ENCODE measurements at regions not wholly inside any gene's neighbourhood (a gene's known extent, or its start where the extent isn't known, plus 50 kb on each side); places are given as distances from the start of the nearest gene placed in this dataset.

- Histone ChIP-seq H3K4me3 (ENCODE audit: low read depth, low read length) (no peak overlapping the region), H3K9me3 (ENCODE audit: control insufficient read depth, insufficient read depth, low read depth, low read length) (no peaks in the 10 kb centered on the region), H3K36me3 (ENCODE audit: control insufficient read depth in 2 of 2, insufficient read depth in 1 of 2, low read length in 2 of 2) (no peaks in the 10 kb centered on the region), H3K4me1 (ENCODE audit: control insufficient read depth, insufficient read depth, low read length) (no peaks in the 10 kb centered on the region), H3K27ac (ENCODE audit: extremely low read depth, low read depth, low read length) (no peak overlapping the region)
- TF ChIP-seq ZNF701 (tag by site-specific recombination; IDR thresholded peaks at IDR 0.05), result no peak
- TF ChIP-seq ZNF426 (tag by site-specific recombination; IDR thresholded peaks at IDR 0.05), result no peak
- no peak for TF ChIP-seq ZNF280D (tag by site-specific recombination; IDR thresholded peaks at IDR 0.05)
- POLR2A ChIA-PET, result no interaction called here
- CTCF ChIA-PET, result no interaction called here
Measured at GRCh38 chr5:68822796-68823195, 271.0 kb upstream of the SLC30A5 start.

GRCh38 chr5:68823301-68823700 is 270.5 kb upstream of the SLC30A5 start:
- no peak overlapping the region for H3K27ac ChIP-seq (ENCODE audit: extremely low read depth, low read depth, low read length)
- POLR2A ChIA-PET, result no interaction called here
- TF ChIP-seq ZNF555 (tag by site-specific recombination; conservative IDR thresholded peaks at IDR 0.05), result no peak
- TF ChIP-seq ZNF280C (tag by site-specific recombination; IDR thresholded peaks at IDR 0.05), result no peak
- TF ChIP-seq OSR2 (tag by site-specific recombination; IDR thresholded peaks at IDR 0.05), result no peak
- TF ChIP-seq ZNF184 (tag by site-specific recombination; IDR thresholded peaks at IDR 0.05), result no peak
- no peak for TF ChIP-seq MEIS1 (CRISPR knock-in tag; IDR thresholded peaks at IDR 0.05; ENCODE audit: borderline replicate concordance)
- TF ChIP-seq, protein P1, sequence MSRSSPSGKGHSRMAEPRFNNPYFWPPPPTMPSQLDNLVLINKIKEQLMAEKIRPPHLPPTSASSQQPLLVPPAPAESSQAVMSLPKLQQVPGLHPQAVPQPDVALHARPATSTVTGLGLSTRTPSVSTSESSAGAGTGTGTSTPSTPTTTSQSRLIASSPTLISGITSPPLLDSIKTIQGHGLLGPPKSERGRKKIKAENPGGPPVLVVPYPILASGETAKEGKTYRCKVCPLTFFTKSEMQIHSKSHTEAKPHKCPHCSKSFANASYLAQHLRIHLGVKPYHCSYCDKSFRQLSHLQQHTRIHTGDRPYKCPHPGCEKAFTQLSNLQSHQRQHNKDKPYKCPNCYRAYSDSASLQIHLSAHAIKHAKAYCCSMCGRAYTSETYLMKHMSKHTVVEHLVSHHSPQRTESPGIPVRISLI (tag by site-specific recombination; IDR thresholded peaks at IDR 0.05), result no peak
- no peak for TF ChIP-seq ZNF223 (tag by site-specific recombination; IDR thresholded peaks at IDR 0.05)
- TF ChIP-seq ZNF776 (tag by site-specific recombination; IDR thresholded peaks at IDR 0.05; ENCODE audit: borderline replicate concordance), result no peak
- TF ChIP-seq, protein P2, sequence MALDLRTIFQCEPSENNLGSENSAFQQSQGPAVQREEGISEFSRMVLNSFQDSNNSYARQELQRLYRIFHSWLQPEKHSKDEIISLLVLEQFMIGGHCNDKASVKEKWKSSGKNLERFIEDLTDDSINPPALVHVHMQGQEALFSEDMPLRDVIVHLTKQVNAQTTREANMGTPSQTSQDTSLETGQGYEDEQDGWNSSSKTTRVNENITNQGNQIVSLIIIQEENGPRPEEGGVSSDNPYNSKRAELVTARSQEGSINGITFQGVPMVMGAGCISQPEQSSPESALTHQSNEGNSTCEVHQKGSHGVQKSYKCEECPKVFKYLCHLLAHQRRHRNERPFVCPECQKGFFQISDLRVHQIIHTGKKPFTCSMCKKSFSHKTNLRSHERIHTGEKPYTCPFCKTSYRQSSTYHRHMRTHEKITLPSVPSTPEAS (tag by site-specific recombination; IDR thresholded peaks at IDR 0.05), result no peak
- H3K9me3 ChIP-seq (ENCODE audit: control insufficient read depth, insufficient read depth, low read depth, low read length), result no peaks in the 10 kb centered on the region
- H3K36me3 ChIP-seq (ENCODE audit: control insufficient read depth in 2 of 2, insufficient read depth in 1 of 2, low read length in 2 of 2), result no peaks in the 10 kb centered on the region
- CTCF ChIA-PET, result no interaction called here
- no peak overlapping the region for H3K4me3 ChIP-seq (ENCODE audit: low read depth, low read length)
- no peaks in the 10 kb centered on the region for H3K4me1 ChIP-seq (ENCODE audit: control insufficient read depth, insufficient read depth, low read length)

- POLR2A ChIA-PET, result no interaction called here
Measured at GRCh38 chr5:68830377-68830898, 263.4 kb upstream of the SLC30A5 start.

More at GRCh38 chr5:68830377-68830898, 263.4 kb upstream of the SLC30A5 start:
- Histone ChIP-seq H3K36me3 (ENCODE audit: control insufficient read depth in 2 of 2, insufficient read depth in 1 of 2, low read length in 2 of 2) (no peaks in the 10 kb centered on the region), H3K4me1 (ENCODE audit: control insufficient read depth, insufficient read depth, low read length) (no peaks in the 10 kb centered on the region), H3K9me3 (ENCODE audit: control insufficient read depth, insufficient read depth, low read depth, low read length) (no peaks in the 10 kb centered on the region), H3K27ac (ENCODE audit: extremely low read depth, low read depth, low read length) (no peak overlapping the region), H3K4me3 (ENCODE audit: low read depth, low read length) (no peak overlapping the region)
- CTCF ChIA-PET, result no interaction called here
- TF ChIP-seq ZNF274 (IDR thresholded peaks at IDR 0.05; ENCODE audit: low read length) (no peak), ZNF274 (tag by site-specific recombination; IDR thresholded peaks at IDR 0.05; ENCODE audit: borderline replicate concordance) (no peak), ZNF580 (tag by site-specific recombination; IDR thresholded peaks at IDR 0.05) (no peak)
